HCT116 (cell line): ENCODE measurements at regions not wholly inside any gene's neighbourhood (a gene's known extent, or its start where the extent isn't known, plus 50 kb on each side); places are given as distances from the start of the nearest gene placed in this dataset.

Source experiments
- ATAC-seq: fragments of 200-7000 bp; cut with Tn5 transposase; 2 replicates; pipeline ENCODE4 v1.9.1; 2020; ENCODE audit warnings: mild to moderate bottlenecking, moderate library complexity
- BruUV-seq: library from RNA; stranded (reverse); fragments of 400-500 nt; replicated peaks from 2 replicates; lab custom pipeline; 2021; lab: Mats Ljungman, UMichigan
- CTCF ChIA-PET: fragments of 300-600 bp; sonication (Branson Sonifier 250); formaldehyde crosslinking; loops from one replicate; lab custom pipeline; 2021; ENCODE audit warnings: antibody characterized with exemption; lab: Charles Lee
- POLR2A ChIA-PET: fragments of 300-600, 350-600 bp; sonication (Branson Sonifier 250); formaldehyde crosslinking; loops from one replicate; lab custom pipeline; 2021; ENCODE audit warnings: antibody characterized with exemption; lab: Charles Lee
- RAD21 ChIA-PET, 2 experiments: fragments of 300-600 bp; sonication (Branson Sonifier 250); formaldehyde crosslinking; loops; one replicate each; lab custom pipeline; 2023; ENCODE audit warnings: low total read pairs in 2 of 2; ENCODE audit not compliant: uncharacterized antibody in 2 of 2, unreplicated experiment in 2 of 2, low non-redundant PET in 1 of 2; lab: Charles Lee
- DNase-seq: peaks from one replicate; pipeline ENCODE4 v3.0.0-alpha.2; 2010; ENCODE audit warnings: low read depth, low spot score
- H2AFZ ChIP-seq: fragments of 200-600 bp; shearing (Covaris generic), sonication (generic); 2 replicates; pipeline ENCODE4 v1.6.1; 2017; ENCODE audit warnings: low read depth, mixed run types, mixed read lengths, antibody characterized with exemption, low read length; ENCODE audit not compliant: poor library complexity, severe bottlenecking
- H3K27ac ChIP-seq: 2 replicates; pipeline ENCODE4 v1.5.1; 2012; ENCODE audit warnings: low read depth, low read length
- H3K27me3 ChIP-seq: fragments of 200-600 bp; sonication (generic); 2 replicates; pipeline ENCODE4 v1.6.1; 2016; ENCODE audit warnings: mixed run types, low read length, mixed read lengths; ENCODE audit not compliant: insufficient read depth
- H3K36me3 ChIP-seq, 2 experiments: fragments of 200-500 bp in 1 of 2; fragments of 200-600 bp in 1 of 2; sonication (Bioruptor generic) in 1 of 2; sonication (generic) in 1 of 2; 2 replicates each; pipeline versions ENCODE4 v1.5.1 to v1.6.1; 2014 to 2016; ENCODE audit warnings: low read length in 2 of 2, inconsistent platforms in 1 of 2, mixed read lengths in 1 of 2, mixed run types in 1 of 2; ENCODE audit not compliant: insufficient read depth in 2 of 2, control insufficient read depth in 1 of 2
- H3K4me1 ChIP-seq, 2 experiments: fragments of 200-600 bp in 1 of 2; sonication (generic) in 1 of 2; 2 replicates each; pipeline versions ENCODE4 v1.5.1 to v1.6.1; 2012 to 2017; ENCODE audit warnings: low read length in 2 of 2, inconsistent platforms in 1 of 2, mild to moderate bottlenecking in 1 of 2, mixed read lengths in 1 of 2, mixed run types in 1 of 2, moderate library complexity in 1 of 2; ENCODE audit not compliant: insufficient read depth in 2 of 2, control insufficient read depth in 1 of 2
- H3K4me2 ChIP-seq: fragments of 200-600 bp; sonication (generic); 2 replicates; pipeline ENCODE4 v1.6.1; 2017; ENCODE audit warnings: mixed run types, low read length, mixed read lengths
- H3K4me3 ChIP-seq, 2 experiments: fragments of 200-600 bp in 1 of 2; sonication (generic) in 1 of 2; replicated peaks in 1 of 2; 2 replicates each; pipeline ENCODE4 v1.5.1; 2011 to 2016; ENCODE audit warnings: low read length in 2 of 2, control low read depth in 1 of 2, low read depth in 1 of 2, mild to moderate bottlenecking in 1 of 2, mixed read lengths in 1 of 2, mixed run types in 1 of 2
- H3K79me2 ChIP-seq: fragments of 200-600 bp; sonication (generic); 2 replicates; pipeline ENCODE4 v1.6.1; 2017; ENCODE audit warnings: mild to moderate bottlenecking, mixed run types, low read length, moderate library complexity, mixed read lengths; ENCODE audit not compliant: insufficient read depth
- H3K9ac ChIP-seq: fragments of 200-600 bp; sonication (generic); 2 replicates; pipeline ENCODE4 v1.6.1; 2016; ENCODE audit warnings: low read length, mixed read lengths
- H3K9me2 ChIP-seq: fragments of 200-600 bp; sonication (generic), shearing (Covaris generic); 2 replicates; pipeline ENCODE4 v1.6.1; 2017; ENCODE audit warnings: mixed run types, mild to moderate bottlenecking, moderate library complexity; ENCODE audit not compliant: insufficient read depth
- H3K9me3 ChIP-seq, 2 experiments: fragments of 200-500 bp in 1 of 2; fragments of 200-600 bp in 1 of 2; sonication (Bioruptor generic) in 1 of 2; sonication (generic) in 1 of 2; 2 replicates each; pipeline ENCODE4 v1.6.1; 2014 to 2017; ENCODE audit warnings: low read length in 2 of 2, mixed read lengths in 2 of 2, inconsistent platforms in 1 of 2, low read depth in 1 of 2, mild to moderate bottlenecking in 1 of 2, mixed run types in 1 of 2, moderate library complexity in 1 of 2; ENCODE audit not compliant: control insufficient read depth in 1 of 2, insufficient read depth in 1 of 2
- H4K20me1 ChIP-seq: fragments of 200-600 bp; sonication (generic), shearing (Covaris generic); 2 replicates; pipeline ENCODE4 v1.6.1; 2017; ENCODE audit warnings: mixed run types, mild to moderate bottlenecking, moderate library complexity; ENCODE audit not compliant: insufficient read depth
- CBX3 ChIP-seq: IDR thresholded peaks from 2 replicates; pipeline ENCODE4 v1.6.1; 2012; ENCODE audit warnings: low read depth
- EGR1 ChIP-seq: IDR thresholded peaks from 2 replicates; pipeline ENCODE4 v1.6.1; 2012; ENCODE audit warnings: low read depth
- ELF1 ChIP-seq: IDR thresholded peaks from 2 replicates; pipeline ENCODE4 v1.6.1; 2012; ENCODE audit warnings: low read depth, borderline replicate concordance
- POLR2AphosphoS5 ChIP-seq: IDR thresholded peaks from 2 replicates; pipeline ENCODE4 v1.6.1; 2011; ENCODE audit warnings: mild to moderate bottlenecking, low read depth, low read length, moderate library complexity
- SIN3A ChIP-seq: IDR thresholded peaks from 2 replicates; pipeline ENCODE4 v1.6.1; 2012; ENCODE audit warnings: low read depth
- SP1 ChIP-seq: IDR thresholded peaks from 2 replicates; pipeline ENCODE4 v1.6.1; 2012; ENCODE audit warnings: low read depth
- SRF ChIP-seq: IDR thresholded peaks from 2 replicates; pipeline ENCODE4 v1.6.1; 2012; ENCODE audit warnings: low read depth
- TCF7L2 ChIP-seq: IDR thresholded peaks from 2 replicates; pipeline ENCODE4 v1.7.0; 2011; ENCODE audit warnings: borderline replicate concordance, inconsistent platforms; ENCODE audit not compliant: insufficient read depth, insufficient read length; ENCODE audit errors: extremely low read depth
- YY1 ChIP-seq: IDR thresholded peaks from 2 replicates; pipeline ENCODE4 v1.6.1; 2011; ENCODE audit warnings: low read length, low read depth, moderate library complexity, mild to moderate bottlenecking; ENCODE audit not compliant: insufficient replicate concordance; ENCODE audit errors: extremely low read depth
- ZFX ChIP-seq: fragments of 450-650 bp; IDR thresholded peaks from 2 replicates; pipeline ENCODE4 v1.6.1; 2017
- intact Hi-C: fragments of 100-400 bp; cut with micrococcal nuclease; formaldehyde crosslinking; loops from 2 replicates; pipeline ENCODE4 v1.10.0; 2022
- TF ChIP-seq, protein P1 (sequence below): IDR thresholded peaks from 2 replicates; pipeline ENCODE4 v1.6.1; 2012
- TF ChIP-seq, protein P2 (sequence below): IDR thresholded peaks from 2 replicates; pipeline ENCODE4 v1.6.1; 2012; ENCODE audit warnings: low read depth
- TF ChIP-seq, protein P3 (sequence below): IDR thresholded peaks from 2 replicates; pipeline ENCODE4 v1.6.1; 2012

DNA sequence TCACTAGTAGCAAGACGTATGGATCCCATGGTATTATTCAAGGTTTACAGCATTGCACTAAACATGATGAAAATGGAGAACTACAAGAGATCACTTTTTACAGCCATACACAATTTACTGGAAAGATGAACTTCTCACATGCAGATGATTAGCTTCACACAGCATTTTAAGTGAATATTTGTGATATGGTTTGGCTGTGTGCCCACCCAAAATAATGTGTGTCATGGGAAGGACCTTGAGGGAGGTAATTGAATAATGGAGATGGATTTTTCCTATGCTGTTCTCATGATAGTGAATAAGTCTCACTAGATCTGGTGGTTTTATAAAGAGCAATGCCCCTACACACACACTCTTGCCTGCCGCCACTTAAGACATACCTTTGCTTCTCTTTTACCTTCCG lies 662.0 kb upstream of the CCDC54 start:
- no peaks in the 10 kb centered on the region for H3K9me2 ChIP-seq
- POLR2A ChIA-PET, result no interaction called here
- H4K20me1 ChIP-seq, result no peaks in the 10 kb centered on the region
- BruUV-seq, result no TSS peak
- H3K4me3 ChIP-seq, result no peak overlapping the region
- intact Hi-C loops, result no loop called here
- CTCF ChIA-PET, result no interaction called here
- DNase-seq, result no peak
- no peak overlapping the region for H3K9ac ChIP-seq
- TF ChIP-seq CBX3 (no peak), SRF (no peak), SP1 (no peak), ELF1 (no peak), ZFX (no peak), EGR1 (no peak), TCF7L2 (no peak), POLR2AphosphoS5 (no peak), SIN3A (no peak), YY1 (no peak)
- TF ChIP-seq, protein P1, sequence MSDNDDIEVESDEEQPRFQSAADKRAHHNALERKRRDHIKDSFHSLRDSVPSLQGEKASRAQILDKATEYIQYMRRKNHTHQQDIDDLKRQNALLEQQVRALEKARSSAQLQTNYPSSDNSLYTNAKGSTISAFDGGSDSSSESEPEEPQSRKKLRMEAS, result no peak
- TF ChIP-seq, protein P2, sequence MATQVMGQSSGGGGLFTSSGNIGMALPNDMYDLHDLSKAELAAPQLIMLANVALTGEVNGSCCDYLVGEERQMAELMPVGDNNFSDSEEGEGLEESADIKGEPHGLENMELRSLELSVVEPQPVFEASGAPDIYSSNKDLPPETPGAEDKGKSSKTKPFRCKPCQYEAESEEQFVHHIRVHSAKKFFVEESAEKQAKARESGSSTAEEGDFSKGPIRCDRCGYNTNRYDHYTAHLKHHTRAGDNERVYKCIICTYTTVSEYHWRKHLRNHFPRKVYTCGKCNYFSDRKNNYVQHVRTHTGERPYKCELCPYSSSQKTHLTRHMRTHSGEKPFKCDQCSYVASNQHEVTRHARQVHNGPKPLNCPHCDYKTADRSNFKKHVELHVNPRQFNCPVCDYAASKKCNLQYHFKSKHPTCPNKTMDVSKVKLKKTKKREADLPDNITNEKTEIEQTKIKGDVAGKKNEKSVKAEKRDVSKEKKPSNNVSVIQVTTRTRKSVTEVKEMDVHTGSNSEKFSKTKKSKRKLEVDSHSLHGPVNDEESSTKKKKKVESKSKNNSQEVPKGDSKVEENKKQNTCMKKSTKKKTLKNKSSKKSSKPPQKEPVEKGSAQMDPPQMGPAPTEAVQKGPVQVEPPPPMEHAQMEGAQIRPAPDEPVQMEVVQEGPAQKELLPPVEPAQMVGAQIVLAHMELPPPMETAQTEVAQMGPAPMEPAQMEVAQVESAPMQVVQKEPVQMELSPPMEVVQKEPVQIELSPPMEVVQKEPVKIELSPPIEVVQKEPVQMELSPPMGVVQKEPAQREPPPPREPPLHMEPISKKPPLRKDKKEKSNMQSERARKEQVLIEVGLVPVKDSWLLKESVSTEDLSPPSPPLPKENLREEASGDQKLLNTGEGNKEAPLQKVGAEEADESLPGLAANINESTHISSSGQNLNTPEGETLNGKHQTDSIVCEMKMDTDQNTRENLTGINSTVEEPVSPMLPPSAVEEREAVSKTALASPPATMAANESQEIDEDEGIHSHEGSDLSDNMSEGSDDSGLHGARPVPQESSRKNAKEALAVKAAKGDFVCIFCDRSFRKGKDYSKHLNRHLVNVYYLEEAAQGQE, result no peak
- TF ChIP-seq, protein P3, sequence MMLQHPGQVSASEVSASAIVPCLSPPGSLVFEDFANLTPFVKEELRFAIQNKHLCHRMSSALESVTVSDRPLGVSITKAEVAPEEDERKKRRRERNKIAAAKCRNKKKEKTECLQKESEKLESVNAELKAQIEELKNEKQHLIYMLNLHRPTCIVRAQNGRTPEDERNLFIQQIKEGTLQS, result no peak
- H3K36me3 ChIP-seq, result no peaks in the 10 kb centered on the region
- no peaks in the 10 kb centered on the region for H3K79me2 ChIP-seq
- no peak for ATAC-seq
- RAD21 ChIA-PET, result no interaction called here
- no peaks in the 10 kb centered on the region; a peak in 1 of 4 replicates for H3K9me3 ChIP-seq
- no peak overlapping the region for H2AFZ ChIP-seq
- H3K27ac ChIP-seq, result no peak overlapping the region
- no peaks in the 10 kb centered on the region for H3K27me3 ChIP-seq
- no peak overlapping the region for H3K4me2 ChIP-seq
- H3K4me1 ChIP-seq, result no peaks in the 10 kb centered on the region
